GM12891 (cell line): ENCODE measurements at regions not wholly inside any gene's neighbourhood (a gene's known extent, or its start where the extent isn't known, plus 50 kb on each side); places are given as distances from the start of the nearest gene placed in this dataset.

Experiments
- PAX5 ChIP-seq: IDR thresholded peaks from 2 replicates; pipeline ENCODE4 v1.6.1; 2011; ENCODE audit warnings: low read length, moderate library complexity, mild to moderate bottlenecking; ENCODE audit not compliant: insufficient read depth, severe bottlenecking
- POLR2A ChIP-seq: IDR thresholded peaks from 2 replicates; pipeline ENCODE4 v1.6.1; 2011; ENCODE audit warnings: low read depth, low read length, control low read depth
- POLR2AphosphoS5 ChIP-seq: IDR thresholded peaks from 2 replicates; pipeline ENCODE4 v1.6.1; 2011; ENCODE audit warnings: low read depth, low read length, control low read depth
- POU2F2 ChIP-seq: IDR thresholded peaks from 2 replicates; pipeline ENCODE4 v1.6.1; 2011; ENCODE audit warnings: low read depth, mild to moderate bottlenecking, control low read depth, low read length, moderate library complexity
- SPI1 ChIP-seq: IDR thresholded peaks from 2 replicates; pipeline ENCODE4 v1.6.1; 2011; ENCODE audit warnings: low read depth, low read length, control low read depth
- TAF1 ChIP-seq: IDR thresholded peaks from 2 replicates; pipeline ENCODE4 v1.6.1; 2011; ENCODE audit warnings: low read depth, low read length, control low read depth

- TF ChIP-seq TAF1 (no peak), POLR2AphosphoS5 (no peak), POLR2A (no peak), POU2F2 (no peak), SPI1 (no peak), PAX5 (no peak)
Measured at GRCh38 chr2:66749566-66749965, 314.6 kb downstream of the MEIS1 start.
